Brain microvascular endothelial cell (primary cell): ENCODE measurements at regions not wholly inside any gene's neighbourhood (a gene's known extent, or its start where the extent isn't known, plus 50 kb on each side); places are given as distances from the start of the nearest gene placed in this dataset.

Experiments used
- DNase-seq: peaks from one replicate; pipeline ENCODE4 v3.0.0-alpha.2; 2020
- H3K27ac ChIP-seq: fragments of 250-450 bp; sonication (Bioruptor Pico); 2 replicates; pipeline ENCODE4 v1.5.1; 2020; ENCODE audit warnings: mild to moderate bottlenecking, moderate library complexity
- H3K27me3 ChIP-seq: fragments of 250-450 bp; sonication (Bioruptor Pico); replicated peaks from 2 replicates; pipeline ENCODE4 v1.5.1; 2020; ENCODE audit warnings: mild to moderate bottlenecking
- H3K36me3 ChIP-seq: fragments of 250-450 bp; sonication (Bioruptor Pico); replicated peaks from 2 replicates; pipeline ENCODE4 v1.5.1; 2020; ENCODE audit warnings: mild to moderate bottlenecking
- H3K4me3 ChIP-seq: 2 replicates; pipeline ENCODE4 v1.5.1; 2011; ENCODE audit warnings: low read depth, mild to moderate bottlenecking, control low read depth, low read length, moderate library complexity
- CTCF ChIP-seq: IDR thresholded peaks from 2 replicates; pipeline ENCODE4 v1.5.1; 2011; ENCODE audit warnings: low read depth, mild to moderate bottlenecking, moderate library complexity, low read length, control low read depth, inconsistent platforms; ENCODE audit errors: missing control alignments
- in situ Hi-C: cut with HindIII; loops from 2 replicates; pipeline ENCODE4 v1.10.0; 2017; ENCODE audit warnings: low sequenced_read_pairs, low pct_ligation_motif_present

- in situ Hi-C loops, result no loop called here
- no peaks in the 10 kb centered on the region for H3K27me3 ChIP-seq
Measured at GRCh38 chr1:34330061-34330460, 153.4 kb downstream of the C1orf94 start.

GRCh38 chr1:34331020-34331926 lies 154.6 kb downstream of the C1orf94 start:
- no peaks in the 10 kb centered on the region for H3K27me3 ChIP-seq
- H3K27ac ChIP-seq, result no peak overlapping the region
- in situ Hi-C loops, result no loop called here
- no peak overlapping the region for H3K4me3 ChIP-seq
- DNase-seq, result no peak
- no peak for TF ChIP-seq CTCF
- no peaks in the 10 kb centered on the region for H3K36me3 ChIP-seq

More at GRCh38 chr1:34330061-34330460, 153.4 kb downstream of the C1orf94 start:
- no peak for DNase-seq
- Histone ChIP-seq H3K4me3 (no peak overlapping the region), H3K36me3 (no peaks in the 10 kb centered on the region), H3K27ac (no peak overlapping the region)
- no peak for TF ChIP-seq CTCF

- no peak for DNase-seq
- no peak for TF ChIP-seq CTCF
- in situ Hi-C loops, result no loop called here
- H3K36me3 ChIP-seq, result no peaks in the 10 kb centered on the region
- H3K4me3 ChIP-seq, result no peak overlapping the region
- no peaks in the 10 kb centered on the region for H3K27me3 ChIP-seq
- H3K27ac ChIP-seq, result no peak overlapping the region
Measured at GRCh38 chr1:34332996-34333395, 156.3 kb downstream of the C1orf94 start.

- no peak for DNase-seq
- H3K27ac ChIP-seq, result no peak overlapping the region
- TF ChIP-seq CTCF, result no peak
- H3K4me3 ChIP-seq, result no peak overlapping the region
- in situ Hi-C loops, result no loop called here
- H3K27me3 ChIP-seq, result no peaks in the 10 kb centered on the region
- no peaks in the 10 kb centered on the region for H3K36me3 ChIP-seq
Measured at GRCh38 chr1:34338871-34339270, 162.2 kb downstream of the C1orf94 start.

- no peak overlapping the region for H3K27ac ChIP-seq
- H3K36me3 ChIP-seq, result no peaks in the 10 kb centered on the region
- in situ Hi-C loops, result no loop called here
- no peak for TF ChIP-seq CTCF
- H3K4me3 ChIP-seq, result no peak overlapping the region
- no peak for DNase-seq
- no peaks in the 10 kb centered on the region for H3K27me3 ChIP-seq
Measured at GRCh38 chr1:34341896-34342295, 165.2 kb downstream of the C1orf94 start.
